CD14-positive monocyte (primary cell): ENCODE measurements at regions not wholly inside any gene's neighbourhood (a gene's known extent, or its start where the extent isn't known, plus 50 kb on each side); places are given as distances from the start of the nearest gene placed in this dataset.

Experiments used
- DNase-seq, 3 donors: peaks; one replicate each; pipeline ENCODE4 v3.0.0-alpha.2; 2011 to 2022
- H2AFZ ChIP-seq: 2 replicates; pipeline ENCODE4 v1.6.0; 2012; ENCODE audit warnings: mild to moderate bottlenecking, low read depth, low read length, inconsistent platforms; ENCODE audit not compliant: insufficient read depth, poor library complexity, severe bottlenecking
- H3K27ac ChIP-seq, 2 donors: 1 replicate in 1 of 2; 2 replicates in 1 of 2; pipeline ENCODE4 v1.5.1; 2012 to 2013; ENCODE audit warnings: low read length in 2 of 2, control low read depth in 1 of 2, inconsistent platforms in 1 of 2, low read depth in 1 of 2, mild to moderate bottlenecking in 1 of 2
- H3K27me3 ChIP-seq, 2 donors: one replicate each; pipeline versions ENCODE4 v1.6.0 to v1.6.1; 2011 to 2013; ENCODE audit warnings: low read length in 2 of 2; ENCODE audit not compliant: control insufficient read depth in 2 of 2, insufficient read depth in 2 of 2
- H3K36me3 ChIP-seq, 2 donors: replicated peaks in 1 of 2; 1 replicate in 1 of 2; 2 replicates in 1 of 2; pipeline versions ENCODE4 v1.5.1 to v1.6.1; 2012 to 2013; ENCODE audit warnings: low read length in 2 of 2, control low read depth in 1 of 2, inconsistent platforms in 1 of 2, mild to moderate bottlenecking in 1 of 2; ENCODE audit not compliant: insufficient read depth in 2 of 2, control insufficient read depth in 1 of 2
- H3K4me1 ChIP-seq, 2 donors: 1 replicate in 1 of 2; 2 replicates in 1 of 2; pipeline versions ENCODE4 v1.5.1 to v1.6.1; 2012 to 2013; ENCODE audit warnings: low read length in 2 of 2, control low read depth in 1 of 2, inconsistent platforms in 1 of 2, mild to moderate bottlenecking in 1 of 2, moderate library complexity in 1 of 2; ENCODE audit not compliant: insufficient read depth in 2 of 2, control insufficient read depth in 1 of 2
- H3K4me2 ChIP-seq: replicated peaks from 2 replicates; pipeline ENCODE3; 2012; ENCODE audit warnings: low read length, moderate library complexity, mild to moderate bottlenecking; ENCODE audit not compliant: poor library complexity, severe bottlenecking; ENCODE audit errors: extremely low read depth
- H3K4me3 ChIP-seq, 3 experiments: fragments of 200-600 bp in 1 of 3; sonication (generic) in 1 of 3; replicated peaks in 1 of 3; 1 replicate in 2 of 3; 2 replicates in 1 of 3; pipeline ENCODE4 v1.5.1; 2011 to 2013; ENCODE audit warnings: low read length in 3 of 3, mild to moderate bottlenecking in 3 of 3, control low read depth in 2 of 3, low read depth in 2 of 3, inconsistent platforms in 1 of 3, moderate library complexity in 1 of 3
- H3K79me2 ChIP-seq: 2 replicates; pipeline ENCODE4 v1.6.0; 2012; ENCODE audit warnings: mild to moderate bottlenecking, control low read depth, inconsistent platforms, low read length, moderate library complexity; ENCODE audit not compliant: insufficient read depth
- H3K9ac ChIP-seq: 2 replicates; pipeline ENCODE4 v1.6.0; 2017; ENCODE audit warnings: low read length, mild to moderate bottlenecking; ENCODE audit not compliant: insufficient read depth, poor library complexity, severe bottlenecking
- H3K9me3 ChIP-seq, 2 donors: replicated peaks in 1 of 2; 1 replicate in 1 of 2; 2 replicates in 1 of 2; pipeline versions ENCODE4 v1.5.1 to v1.6.1; 2012 to 2013; ENCODE audit warnings: low read length in 2 of 2, control low read depth in 1 of 2; ENCODE audit not compliant: control insufficient read depth in 1 of 2, insufficient read depth in 1 of 2
- H4K20me1 ChIP-seq: 2 replicates; pipeline ENCODE4 v1.6.0; 2012; ENCODE audit warnings: mild to moderate bottlenecking, low read length, control low read depth, moderate library complexity; ENCODE audit not compliant: insufficient read depth
- H3K27ac Mint-ChIP-seq, 7 donors: one replicate each; pipeline ENCODE4 v1.8.0; 2020; ENCODE audit warnings: mild to moderate bottlenecking in 7 of 7, mixed read lengths in 7 of 7, moderate library complexity in 6 of 7, inconsistent platforms in 2 of 7
- H3K27me3 Mint-ChIP-seq, 3 donors: one replicate each; pipeline ENCODE4 v1.8.0; 2021 to 2022; ENCODE audit warnings: low read depth in 3 of 3, mild to moderate bottlenecking in 3 of 3, mixed read lengths in 3 of 3, moderate library complexity in 3 of 3, inconsistent platforms in 1 of 3
- H3K36me3 Mint-ChIP-seq, 2 donors: one replicate each; pipeline ENCODE4 v1.8.0; 2020; ENCODE audit warnings: mixed read lengths in 2 of 2, inconsistent platforms in 1 of 2, mild to moderate bottlenecking in 1 of 2
- H3K4me1 Mint-ChIP-seq: one replicate; pipeline ENCODE4 v1.8.0; 2020; ENCODE audit warnings: mild to moderate bottlenecking, mixed read lengths
- H3K4me3 Mint-ChIP-seq, 2 donors: one replicate each; pipeline ENCODE4 v1.8.0; 2020; ENCODE audit warnings: mild to moderate bottlenecking in 2 of 2, mixed read lengths in 2 of 2, moderate library complexity in 1 of 2
- H3K9me3 Mint-ChIP-seq, 7 donors: one replicate each; pipeline ENCODE4 v1.8.0; 2020 to 2022; ENCODE audit warnings: mixed read lengths in 7 of 7, mild to moderate bottlenecking in 6 of 7, moderate library complexity in 6 of 7, inconsistent platforms in 2 of 7
- WGBS: methylation state at CpG from one replicate; pipeline ENCODE4 v1.1.5; 2013; ENCODE audit warnings: missing lambda C conversion rate; ENCODE audit not compliant: insufficient coverage; 5-methylcytosine and 5-hydroxymethylcytosine counted together
- intact Hi-C, 2 donors: fragments of 100-400 bp; cut with micrococcal nuclease; formaldehyde crosslinking; loops; one replicate each; pipeline versions ENCODE4 v1.15.0 to v1.15.1; 2023
- TF ChIP-seq, protein P1 (sequence below): fragments of 200-600 bp; IDR thresholded peaks from one replicate; pipeline ENCODE4 v1.8.0; 2022; ENCODE audit warnings: antibody characterized with exemption, mild to moderate bottlenecking

DNA sequence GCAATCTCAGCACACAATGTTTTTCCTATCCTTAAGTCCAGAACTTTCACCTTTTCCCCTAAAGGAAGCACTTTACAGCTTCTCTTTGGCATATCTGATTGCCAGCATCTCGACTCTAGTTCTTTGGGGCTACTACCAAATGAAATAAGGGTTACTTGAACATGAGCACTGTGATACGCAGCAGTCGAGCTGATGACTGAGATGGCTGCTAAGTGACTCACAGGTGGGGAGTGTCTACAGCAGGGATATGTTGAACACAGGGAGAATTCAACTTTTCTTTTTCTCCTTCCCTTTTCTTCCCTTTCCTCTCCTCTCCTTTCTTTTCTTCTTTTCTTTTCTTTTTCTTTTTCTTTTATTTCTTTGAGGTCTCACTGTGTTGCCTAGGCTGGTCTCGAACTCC lies 334.8 kb downstream of the MAF start:
- Histone ChIP-seq H3K4me3 (no peak overlapping the region), H2AFZ (no peak overlapping the region), H4K20me1 (no peaks in the 10 kb centered on the region), H3K27ac (no peak overlapping the region), H3K36me3 (no peaks in the 10 kb centered on the region), H3K79me2 (no peaks in the 10 kb centered on the region), H3K4me1 (peaks cover 49 to 50% of the 10 kb centered on the region in 2 donors), H3K27me3 (no peaks in the 10 kb centered on the region), H3K4me2 (no peak overlapping the region), H3K9me3 (no peaks in the 10 kb centered on the region), H3K9ac (no peak overlapping the region)
- 80% methylated on average over 1 of the region's 4 CpGs for WGBS
- peak in 1 of 3 donors; percentile 42 for DNase-seq
- intact Hi-C loops = loop anchor here in 1 of 2 donors (2.0 to 5.0 kb wide), 2 partner anchors 62 to 335 kb away; partner anchors contain the start of gene MAF
- peaks cover 65% of the 10 kb centered on the region for H3K4me1 Mint-ChIP-seq
- H3K36me3 Mint-ChIP-seq = no peaks in the 10 kb centered on the region
- H3K27me3 Mint-ChIP-seq = peaks cover 2 to 10% (median 5%) of the 10 kb centered on the region in 3 donors
- TF ChIP-seq, protein P1, sequence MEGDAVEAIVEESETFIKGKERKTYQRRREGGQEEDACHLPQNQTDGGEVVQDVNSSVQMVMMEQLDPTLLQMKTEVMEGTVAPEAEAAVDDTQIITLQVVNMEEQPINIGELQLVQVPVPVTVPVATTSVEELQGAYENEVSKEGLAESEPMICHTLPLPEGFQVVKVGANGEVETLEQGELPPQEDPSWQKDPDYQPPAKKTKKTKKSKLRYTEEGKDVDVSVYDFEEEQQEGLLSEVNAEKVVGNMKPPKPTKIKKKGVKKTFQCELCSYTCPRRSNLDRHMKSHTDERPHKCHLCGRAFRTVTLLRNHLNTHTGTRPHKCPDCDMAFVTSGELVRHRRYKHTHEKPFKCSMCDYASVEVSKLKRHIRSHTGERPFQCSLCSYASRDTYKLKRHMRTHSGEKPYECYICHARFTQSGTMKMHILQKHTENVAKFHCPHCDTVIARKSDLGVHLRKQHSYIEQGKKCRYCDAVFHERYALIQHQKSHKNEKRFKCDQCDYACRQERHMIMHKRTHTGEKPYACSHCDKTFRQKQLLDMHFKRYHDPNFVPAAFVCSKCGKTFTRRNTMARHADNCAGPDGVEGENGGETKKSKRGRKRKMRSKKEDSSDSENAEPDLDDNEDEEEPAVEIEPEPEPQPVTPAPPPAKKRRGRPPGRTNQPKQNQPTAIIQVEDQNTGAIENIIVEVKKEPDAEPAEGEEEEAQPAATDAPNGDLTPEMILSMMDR = no peak
- peaks cover 0 to 3% (median 2%) of the 10 kb centered on the region in 7 donors for H3K9me3 Mint-ChIP-seq
- H3K27ac Mint-ChIP-seq = peak overlapping the region in 2 of 7 donors; percentile 68
- H3K4me3 Mint-ChIP-seq = no peak overlapping the region

GRCh38 chr16:79265196-79265595 lies 335.3 kb downstream of the MAF start:
- H3K27me3 ChIP-seq = no peaks in the 10 kb centered on the region
- no peak overlapping the region for H2AFZ ChIP-seq
- H3K4me1 Mint-ChIP-seq = peaks cover 65% of the 10 kb centered on the region
- peak overlapping the region; percentile 26 for H3K4me2 ChIP-seq
- H3K36me3 Mint-ChIP-seq = no peaks in the 10 kb centered on the region
- peak in 2 of 3 donors; percentile 25 to 30 for DNase-seq
- intact Hi-C loops = loop anchor here in 1 of 2 donors (2.0 to 5.0 kb wide), 2 partner anchors 62 to 336 kb away; partner anchors contain the start of gene MAF
- H3K27me3 Mint-ChIP-seq = peaks cover 2 to 10% (median 5%) of the 10 kb centered on the region in 3 donors
- no peaks in the 10 kb centered on the region for H3K9me3 ChIP-seq
- H4K20me1 ChIP-seq = no peaks in the 10 kb centered on the region
- no peaks in the 10 kb centered on the region for H3K36me3 ChIP-seq
- peaks cover 0 to 3% (median 2%) of the 10 kb centered on the region in 7 donors for H3K9me3 Mint-ChIP-seq
- H3K79me2 ChIP-seq = no peaks in the 10 kb centered on the region
- TF ChIP-seq, protein P1 = no peak
- H3K4me1 ChIP-seq = peaks cover 49 to 50% of the 10 kb centered on the region in 2 donors
- H3K4me3 ChIP-seq = no peak overlapping the region
- WGBS = no CpG with 5 or more reads among the region's 5 CpGs
- no peak overlapping the region for H3K4me3 Mint-ChIP-seq
- H3K27ac Mint-ChIP-seq = peak overlapping the region; percentile 55 to 85 (median 80)
- no peak overlapping the region for H3K27ac ChIP-seq
- no peak overlapping the region for H3K9ac ChIP-seq
